GM21619 (cell line): ENCODE measurements at regions not wholly inside any gene's neighbourhood (a gene's known extent, or its start where the extent isn't known, plus 50 kb on each side); places are given as distances from the start of the nearest gene placed in this dataset.
"Not testable (repeated sequence)": the region's sequence is repeated elsewhere in the genome, so short reads cannot be mapped to it uniquely, and the experiment has no call there.

Source experiments
- ATAC-seq: cut with Tn5 transposase; IDR thresholded peaks from one replicate; pipeline ENCODE4 v1.9.1; 2021; ENCODE audit not compliant: unreplicated experiment

DNA sequence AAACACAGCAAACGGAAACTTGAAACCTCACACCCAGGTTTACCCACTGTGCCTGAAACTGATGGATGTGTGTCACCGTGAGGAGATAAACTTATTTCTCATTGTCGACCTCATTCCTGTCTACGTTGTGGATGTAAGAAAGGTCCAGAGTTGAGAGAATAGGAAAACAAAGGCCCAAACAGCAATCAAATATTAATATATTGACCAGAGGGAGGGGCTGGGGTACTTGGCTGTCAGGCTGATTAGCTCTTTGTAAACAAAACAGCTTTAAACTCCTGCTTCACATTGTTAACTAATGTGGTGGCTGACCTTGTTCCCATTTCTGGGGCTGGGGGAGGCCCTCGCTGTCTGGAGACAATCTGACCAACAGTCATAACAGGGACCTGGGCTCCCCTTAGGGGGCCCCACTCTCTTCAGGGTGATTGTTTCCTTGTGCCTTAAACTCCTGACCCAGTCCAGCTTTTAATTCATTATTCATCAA, 937.6 kb downstream of the MCTP2 start:
- ATAC-seq, result no peak

DNA sequence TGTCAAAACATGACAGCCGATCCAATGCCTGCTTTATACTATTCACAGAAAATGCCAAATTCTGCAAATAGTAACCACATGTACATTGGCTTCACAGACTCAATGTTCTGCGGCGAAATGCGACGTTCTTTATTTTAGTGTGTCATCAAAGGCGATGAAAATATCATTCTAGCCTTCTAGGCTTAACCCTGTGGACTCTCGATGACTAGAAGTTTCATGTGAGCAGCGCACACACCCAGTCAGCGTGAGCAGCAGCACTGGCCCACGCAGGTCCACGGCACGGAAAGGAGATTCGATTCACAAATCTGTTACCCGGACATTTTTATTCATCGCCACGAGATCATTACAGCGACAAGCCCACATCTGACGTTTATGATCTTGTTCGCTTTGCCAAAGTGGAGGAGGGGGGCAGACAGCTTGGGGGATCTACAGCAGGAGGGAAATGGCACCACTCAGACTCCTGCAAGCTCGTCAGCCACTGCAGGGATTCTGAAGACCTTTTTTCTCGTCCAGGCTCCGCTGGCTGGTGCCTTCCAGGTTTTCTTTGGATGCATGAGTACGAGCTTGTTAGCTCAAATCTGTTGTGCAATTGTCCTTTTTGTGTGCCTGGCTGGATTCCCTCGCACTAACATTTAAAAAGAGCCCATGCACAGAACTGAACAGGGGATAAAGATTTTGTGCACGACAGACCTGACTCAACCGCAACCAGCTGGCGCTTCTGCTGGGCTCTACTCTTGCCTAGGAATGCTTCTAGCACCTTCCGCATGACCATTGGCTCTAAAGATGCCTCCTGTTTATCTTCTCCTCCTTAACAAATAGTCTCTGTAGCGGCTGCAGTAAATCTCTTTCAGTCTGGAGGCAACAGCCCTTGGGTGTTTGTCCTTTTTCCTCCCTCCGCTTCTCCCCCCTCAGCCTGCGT, 938.4 kb downstream of the MCTP2 start:
- ATAC-seq, result no peak

DNA sequence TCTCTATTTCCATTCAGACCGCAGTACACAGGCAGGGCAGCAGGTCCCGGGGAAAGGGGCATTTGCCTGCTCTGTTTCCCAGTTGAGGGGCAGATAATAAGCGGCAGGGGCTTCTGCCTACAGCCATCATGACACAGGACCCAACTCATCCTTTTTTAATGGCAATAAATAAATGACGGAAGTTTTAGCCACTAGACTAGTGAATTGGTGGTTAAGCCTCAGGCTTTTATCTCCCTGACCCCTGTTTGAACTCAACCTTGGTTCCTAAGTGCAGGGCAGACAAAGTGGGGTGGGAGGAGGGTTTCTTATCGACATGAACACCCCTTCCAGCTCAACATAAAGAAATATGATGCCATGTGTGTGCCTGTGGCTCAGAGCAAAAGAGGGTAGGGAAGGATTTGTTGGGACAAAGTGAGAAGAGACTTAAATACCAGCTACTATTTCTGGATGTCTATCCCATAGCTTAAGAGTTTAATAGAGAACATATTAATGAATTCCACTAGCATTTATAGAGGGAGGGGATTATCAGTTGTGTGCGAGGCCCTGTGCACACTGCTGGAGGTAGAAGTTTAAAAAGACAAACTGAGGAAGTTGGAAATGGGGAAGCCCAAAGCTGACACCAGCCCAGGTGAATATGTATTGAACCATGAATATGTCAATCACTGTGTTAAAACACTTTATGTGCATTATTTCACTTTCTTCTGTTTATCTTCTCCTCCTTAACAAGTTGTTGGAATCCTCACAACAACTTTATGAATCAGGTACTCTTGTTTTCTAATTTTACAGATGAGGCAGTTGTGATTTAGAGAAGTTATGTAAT, 939.4 kb downstream of the MCTP2 start:
- no peak for ATAC-seq

DNA sequence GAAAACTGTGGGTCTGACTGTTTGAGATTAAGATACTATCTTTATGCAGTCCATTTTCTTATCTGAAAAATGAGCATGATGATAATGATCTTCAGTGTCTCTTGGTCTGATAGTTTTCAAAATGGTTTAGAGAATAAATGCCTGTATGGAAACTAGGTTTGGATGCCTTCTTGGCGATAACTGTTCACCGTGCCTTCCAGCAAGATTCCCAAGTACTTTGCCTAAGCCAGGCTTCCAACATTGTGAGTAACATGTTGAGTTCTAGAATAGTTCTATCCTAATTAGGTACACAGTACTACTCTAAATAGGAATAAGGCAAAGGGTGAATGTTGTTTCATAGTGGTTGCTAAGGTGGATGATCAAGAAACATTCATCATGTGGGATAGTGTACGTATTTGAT, 940.2 kb downstream of the MCTP2 start:
- ATAC-seq, result no peak

DNA sequence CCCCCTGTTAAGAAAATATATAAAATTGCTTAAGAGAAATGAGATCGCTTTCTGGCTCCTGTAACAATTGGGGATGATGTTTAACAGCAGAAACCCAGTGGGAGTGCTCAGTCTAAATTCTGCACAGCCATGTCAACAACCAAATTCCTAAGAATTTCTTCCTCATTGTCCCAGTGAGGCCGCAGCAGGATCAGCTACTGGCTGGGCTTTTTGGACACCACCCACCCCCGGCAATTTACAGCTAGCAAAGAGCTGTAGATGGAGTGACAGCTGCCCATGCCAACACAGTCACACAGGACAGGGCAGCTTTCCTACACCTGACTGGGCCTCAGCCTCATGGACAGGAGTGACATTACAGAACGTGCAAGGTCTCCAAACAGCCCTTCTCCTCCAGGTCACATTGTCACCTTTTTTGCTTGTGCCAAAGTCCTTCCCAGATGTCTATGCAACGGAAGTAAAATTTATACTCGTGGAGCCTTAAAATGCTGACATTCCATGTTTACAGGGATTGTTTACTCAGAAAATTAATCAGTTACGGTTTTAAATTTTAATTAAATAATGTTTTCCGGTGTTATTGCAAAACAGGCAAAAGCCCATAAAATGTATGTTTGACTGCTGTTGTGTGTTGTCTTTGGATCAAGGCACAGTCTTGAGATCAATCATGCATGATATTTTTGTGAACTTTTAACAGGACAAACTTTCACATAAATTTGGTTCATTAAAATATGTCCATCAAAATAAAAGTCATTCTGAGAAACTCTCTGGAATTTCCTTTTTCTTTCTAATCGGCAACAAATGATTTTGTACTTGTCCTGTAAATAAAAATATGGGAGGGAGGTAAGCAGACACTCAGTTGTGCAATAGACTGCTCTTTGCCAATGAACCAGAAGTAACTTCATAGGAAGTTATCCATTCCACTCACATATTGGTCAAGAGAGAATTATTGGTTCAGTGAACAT, 943.2 kb downstream of the MCTP2 start:
- ATAC-seq, result no peak

DNA sequence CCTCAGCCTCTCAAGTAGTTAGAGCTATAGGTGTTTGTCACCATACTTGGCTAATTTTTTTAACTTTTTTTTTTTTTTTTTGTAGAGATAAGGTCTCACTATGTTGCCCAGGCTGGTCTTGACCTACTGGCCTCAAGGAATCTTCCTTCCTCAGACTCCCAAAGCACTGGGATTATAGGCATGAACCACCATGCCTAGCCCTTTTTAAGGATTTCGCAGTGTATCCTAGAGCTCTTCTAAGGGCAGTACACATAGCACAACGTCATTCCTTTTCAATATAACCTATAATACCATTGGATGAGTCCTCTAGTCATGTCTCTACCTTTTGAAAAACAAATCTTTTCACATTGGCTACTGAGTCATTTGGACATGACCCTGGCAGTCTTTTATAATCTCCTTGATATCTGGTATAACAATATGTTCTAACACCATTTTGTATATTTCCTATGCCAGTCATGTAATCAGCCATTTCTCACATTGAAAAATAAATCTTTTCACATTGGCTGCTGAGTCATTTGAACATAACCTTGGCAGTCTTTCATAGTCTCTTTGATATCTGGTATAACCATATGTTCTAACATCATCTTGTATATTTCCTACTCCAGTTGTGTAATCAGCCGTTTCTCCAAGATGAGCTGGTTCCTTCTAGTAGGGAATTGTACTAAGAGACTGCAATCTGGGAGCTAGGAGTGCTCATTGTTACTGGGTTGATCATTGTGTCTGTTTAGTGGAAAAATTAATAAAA, 944.7 kb downstream of the MCTP2 start:
- ATAC-seq, result no peak

DNA sequence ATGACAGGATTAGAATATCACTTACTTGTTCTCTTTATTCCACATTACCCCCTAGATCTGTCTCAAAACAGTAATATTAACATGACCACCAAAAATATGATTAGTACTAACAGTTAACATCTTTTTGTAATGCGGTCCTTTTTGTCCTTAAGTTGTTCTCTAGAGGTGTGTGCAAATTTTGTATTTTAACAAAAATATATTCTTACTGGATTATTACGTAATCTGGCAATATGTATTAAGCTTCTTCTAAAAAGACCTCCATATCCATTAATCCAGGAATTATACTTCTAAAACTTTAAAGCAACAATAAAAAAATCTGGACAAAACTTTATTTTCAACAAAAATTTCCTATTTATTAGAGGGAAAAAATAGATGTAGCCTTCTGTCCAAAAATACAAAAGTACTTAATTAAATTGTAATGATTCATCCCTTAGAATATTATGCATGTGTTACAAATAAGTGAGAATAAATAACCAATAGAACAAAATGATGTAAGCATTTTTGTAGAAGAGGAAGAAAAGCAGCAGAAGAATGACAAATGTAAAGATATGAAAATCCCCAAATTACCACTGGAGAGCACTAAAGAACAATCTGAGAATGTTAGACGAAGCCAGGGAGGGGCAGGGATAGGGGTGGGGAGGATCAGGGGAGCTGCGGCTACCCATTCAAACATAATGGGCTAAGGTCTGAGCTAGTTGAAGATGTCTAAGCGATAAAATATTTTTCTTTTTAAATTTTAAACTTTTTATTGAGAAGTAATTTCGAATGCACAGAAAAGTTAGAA, 945.6 kb downstream of the MCTP2 start:
- no peak for ATAC-seq

DNA sequence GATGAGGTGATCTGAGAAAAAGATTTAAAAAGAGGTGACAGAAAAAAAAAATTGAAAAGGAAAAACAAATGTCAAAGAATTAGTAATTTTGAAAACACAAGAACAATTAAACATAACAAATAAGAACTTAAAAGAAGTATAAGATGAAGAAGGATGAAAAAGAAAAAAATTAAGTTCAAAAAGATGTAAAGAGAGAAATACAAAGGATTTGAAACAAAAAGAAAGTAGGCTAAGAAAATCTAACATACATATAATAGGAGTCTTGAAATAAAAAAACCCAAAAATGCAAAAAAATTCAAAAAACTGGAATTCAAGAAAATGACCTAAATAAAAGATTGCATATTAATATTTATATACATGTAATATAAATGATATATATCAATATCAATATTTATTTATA, 949.2 kb downstream of the MCTP2 start:
- no peak for ATAC-seq

DNA sequence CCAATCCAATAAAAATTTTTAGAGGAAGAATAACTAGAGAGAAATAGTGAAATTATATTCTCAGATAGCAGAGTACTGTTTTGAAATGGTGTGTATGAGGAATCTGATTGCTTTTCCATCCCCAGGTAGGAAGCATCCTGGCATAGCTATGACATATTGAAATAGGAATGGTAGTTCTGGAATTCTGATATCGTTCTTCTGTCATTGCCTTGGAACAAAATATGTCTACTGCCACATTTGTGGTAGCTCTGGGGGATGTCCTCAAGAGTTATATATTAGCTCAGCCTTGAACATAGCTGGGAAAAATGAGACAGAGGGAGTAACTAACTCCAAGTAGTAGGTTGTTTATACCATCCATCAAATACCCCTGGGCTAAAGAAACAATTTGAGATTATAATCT, 950.7 kb downstream of the MCTP2 start:
- ATAC-seq, result no peak

DNA sequence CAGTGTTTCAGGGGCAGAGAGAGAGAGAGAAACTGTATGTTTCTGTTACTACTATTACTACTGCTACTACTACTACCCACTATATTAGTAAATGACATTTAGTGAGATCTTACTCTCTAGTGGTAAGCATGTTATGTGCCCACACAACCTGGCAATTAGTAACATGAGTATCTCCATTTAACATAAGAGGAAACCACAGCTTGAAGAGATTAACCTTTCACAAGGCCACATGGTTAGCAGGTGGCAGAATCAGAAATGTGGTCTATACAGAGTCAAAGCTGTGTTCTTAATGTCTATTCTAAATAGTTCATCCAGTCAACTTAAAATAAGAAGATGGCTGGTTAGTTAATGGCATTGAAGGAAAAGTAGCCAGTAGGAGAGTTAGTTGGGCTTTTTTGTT, 961.6 kb downstream of the MCTP2 start:
- ATAC-seq, result no peak

DNA sequence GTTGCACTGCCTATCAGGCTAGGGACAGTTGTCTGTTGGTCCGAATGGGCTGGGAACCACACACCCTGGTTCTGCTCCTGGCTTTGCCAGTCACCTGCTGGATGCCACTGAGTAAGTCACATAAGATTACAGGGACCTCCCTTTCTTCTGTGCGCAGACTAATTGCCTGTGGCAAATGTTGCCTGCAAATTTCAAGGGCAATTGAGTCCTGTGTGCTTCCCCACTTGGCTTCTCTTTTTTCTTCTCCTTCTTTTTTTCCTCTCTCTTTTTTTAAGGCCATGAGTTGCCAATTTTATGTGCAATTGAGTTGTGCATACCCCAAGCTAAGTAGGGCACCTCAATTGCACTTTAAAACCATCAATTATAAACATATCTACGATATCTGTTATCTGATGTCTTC, 963.4 kb downstream of the MCTP2 start:
- no peak for ATAC-seq

DNA sequence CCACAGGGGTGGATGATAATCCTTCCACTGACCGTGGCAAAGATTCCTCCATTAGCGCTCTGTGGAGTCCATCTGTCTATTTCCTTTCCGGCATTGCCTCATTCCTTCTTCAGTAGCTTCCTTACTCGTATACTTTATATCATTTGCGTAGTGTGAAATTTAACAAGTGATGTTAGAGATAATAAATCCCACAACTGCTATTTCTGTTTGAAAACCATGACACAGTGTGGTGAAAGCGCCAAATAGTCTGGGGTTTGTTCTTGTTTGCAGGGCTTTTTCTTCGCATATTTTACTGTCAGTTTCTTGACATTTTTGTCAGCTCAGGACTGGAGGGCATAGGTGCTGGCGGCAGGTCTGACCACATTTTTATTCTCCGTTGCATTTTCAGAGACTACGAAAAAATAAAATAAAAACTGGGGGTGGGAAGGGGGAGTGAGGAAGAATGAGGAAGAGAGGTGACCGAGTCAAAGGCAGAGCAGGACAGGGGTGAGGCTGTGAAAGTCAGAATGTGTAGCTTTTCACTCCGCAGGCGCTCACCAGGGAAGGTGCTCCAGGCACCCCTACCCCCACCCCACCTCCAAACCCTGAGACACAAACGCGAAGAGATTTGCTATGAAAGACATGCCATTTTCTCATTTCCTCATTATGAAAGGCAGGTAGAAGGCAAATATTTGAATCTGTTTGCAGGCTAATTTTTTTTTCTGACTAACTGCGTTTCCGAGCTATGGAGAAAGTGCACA, 965.0 kb downstream of the MCTP2 start:
- no peak for ATAC-seq

DNA sequence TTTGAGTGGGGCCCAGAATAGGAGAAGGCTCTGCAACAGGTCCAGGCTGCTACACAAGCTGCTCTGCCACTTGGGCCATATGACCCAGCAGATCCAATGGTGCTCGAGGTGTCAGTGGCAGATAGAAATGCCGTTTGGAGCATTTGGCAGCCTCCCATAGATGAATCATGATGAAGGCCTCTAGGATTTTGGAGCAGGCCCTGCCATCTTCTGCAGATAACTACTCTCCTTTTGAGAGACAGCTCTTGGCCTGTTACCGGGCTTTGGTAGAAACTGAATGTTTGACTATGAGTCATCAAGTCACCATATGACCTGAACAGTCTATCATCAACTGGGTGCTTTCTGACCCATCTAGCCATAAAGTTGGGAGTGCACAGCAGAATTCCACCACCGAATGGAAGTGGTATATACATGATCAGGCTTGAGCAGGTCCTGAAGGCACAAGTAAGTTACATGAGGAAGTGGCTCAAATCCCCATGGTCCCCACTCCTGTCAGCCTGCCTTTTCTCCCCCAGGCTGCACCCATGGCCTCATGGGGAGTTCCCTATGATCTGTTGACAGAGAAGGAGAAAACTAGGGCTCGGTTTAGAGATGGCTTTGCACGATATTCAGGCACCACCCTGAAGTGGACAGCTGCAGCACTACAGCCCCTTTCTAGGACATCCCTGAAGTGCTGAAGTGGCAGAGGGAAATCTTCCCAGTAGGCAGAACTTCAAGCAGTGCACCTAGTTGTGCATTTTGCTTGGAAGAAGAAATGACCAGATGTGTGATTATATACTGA, 971.4 kb downstream of the MCTP2 start:
- no peak for ATAC-seq

DNA sequence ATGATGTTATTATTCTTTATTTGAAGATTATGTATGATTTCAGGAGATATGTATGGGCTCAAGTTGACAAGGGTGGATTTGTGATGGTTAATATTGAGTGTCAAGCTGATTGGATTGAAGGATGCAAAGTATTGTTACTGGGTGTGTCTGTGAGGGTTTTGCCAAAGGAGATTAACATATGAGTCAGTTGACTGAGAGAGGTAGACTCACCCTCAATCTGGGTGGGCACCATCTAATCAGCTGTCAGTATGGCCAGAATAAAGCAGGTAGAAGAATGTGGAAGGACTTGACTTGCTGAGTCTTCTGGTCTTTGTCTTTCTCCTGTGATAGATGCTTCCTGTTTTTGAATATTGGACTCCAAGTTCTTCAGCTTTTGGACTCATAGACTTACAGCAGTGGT, 973.7 kb downstream of the MCTP2 start:
- ATAC-seq, result no peak

DNA sequence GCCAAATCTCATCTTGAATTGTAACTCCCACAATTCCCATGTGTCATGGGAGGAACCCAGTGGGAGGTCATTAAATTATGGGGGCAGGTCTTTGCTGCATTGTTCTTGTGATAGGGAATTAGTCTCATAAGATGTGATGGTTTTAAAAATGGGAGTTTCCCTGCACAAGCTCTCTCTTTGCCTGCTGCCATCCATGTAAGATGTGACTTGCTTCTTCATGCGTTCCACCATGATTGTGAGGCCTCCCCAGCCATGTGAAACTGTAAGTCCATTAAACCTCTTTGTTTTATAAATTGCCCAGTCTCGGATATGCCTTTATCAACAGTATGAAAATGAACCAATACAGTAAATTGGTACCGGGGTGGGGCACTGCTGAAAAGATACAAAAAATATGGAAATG, 974.5 kb downstream of the MCTP2 start:
- ATAC-seq, result not testable (repeated sequence)

DNA sequence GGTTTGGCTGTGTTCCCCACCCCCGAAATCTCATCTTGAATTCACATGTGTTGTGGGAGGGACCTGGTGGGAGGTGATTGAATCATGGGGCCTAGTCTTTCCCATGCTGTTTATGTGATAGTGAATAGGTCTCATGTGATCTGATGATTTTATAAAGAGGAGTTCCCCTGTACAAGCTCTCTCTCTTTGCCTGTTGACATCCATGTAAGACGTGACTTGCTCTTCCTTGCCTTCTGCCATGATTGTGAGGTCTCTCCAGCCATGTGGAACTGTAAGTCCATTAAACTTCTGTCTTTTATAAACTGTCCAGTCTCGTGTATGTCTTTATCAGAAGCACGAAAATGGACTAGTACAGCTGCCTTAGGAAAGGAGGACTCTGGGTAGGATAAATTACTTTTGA, 976.7 kb downstream of the MCTP2 start:
- no peak for ATAC-seq

DNA sequence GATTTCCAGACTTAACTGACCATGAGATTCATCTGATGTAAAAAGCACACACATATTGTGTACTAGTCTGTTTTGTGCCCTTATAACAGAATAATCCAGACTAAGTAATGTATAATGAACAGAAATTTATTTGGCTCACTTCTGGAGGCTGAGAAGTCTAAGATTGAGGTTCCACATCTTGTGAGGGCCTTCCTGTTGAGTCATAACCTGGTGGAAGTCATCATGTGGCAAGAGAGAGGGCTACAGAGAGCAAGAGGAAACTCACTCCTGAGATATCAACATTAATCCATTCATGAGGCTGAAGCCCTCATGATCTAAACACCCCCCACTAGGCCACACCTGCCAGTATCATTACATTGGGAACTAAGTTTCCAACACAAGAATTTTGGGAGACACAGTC, 977.6 kb downstream of the MCTP2 start:
- no peak for ATAC-seq

DNA sequence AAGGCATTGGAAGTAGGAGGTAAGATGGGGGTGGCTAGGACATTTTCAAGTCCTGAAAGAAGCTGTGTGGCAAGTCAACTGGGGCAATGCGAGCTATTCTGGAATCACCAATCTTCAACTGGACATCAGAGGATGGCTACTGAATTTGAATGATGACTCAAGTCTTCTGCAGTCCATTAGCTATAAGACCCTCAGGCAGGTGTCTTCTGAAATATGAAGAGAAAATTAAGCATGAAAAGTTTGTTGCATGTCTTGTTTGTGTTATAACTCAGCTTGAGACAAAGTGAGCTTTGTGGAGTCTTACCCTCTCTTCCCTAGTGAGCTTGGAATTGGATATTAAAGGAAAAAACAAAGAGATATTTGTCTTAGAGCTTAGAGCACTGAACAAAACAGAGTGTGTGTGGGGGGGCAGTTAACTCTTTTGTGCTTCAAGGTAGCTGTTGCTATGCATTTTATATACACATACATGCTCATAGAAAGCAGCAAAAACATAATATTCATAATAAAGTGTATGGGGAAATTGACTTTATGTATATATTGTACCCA, 979.1 kb downstream of the MCTP2 start:
- ATAC-seq, result no peak
